ENCODE measurements at regions not wholly inside any gene's neighbourhood (a gene's known extent, or its start where the extent isn't known, plus 50 kb on each side); places are given as distances from the start of the nearest gene placed in this dataset.

GRCh38 chr6:65798280-65799014 is 91.4 kb upstream of the EYS start:
- H3K4me3 ChIP-seq: no peak overlapping the region
- H3K9me3 ChIP-seq (replicated peaks): peaks cover 7% of the 10 kb centered on the region
- H3K27ac ChIP-seq (replicated peaks): no peak overlapping the region
- TF ChIP-seq, protein P1, sequence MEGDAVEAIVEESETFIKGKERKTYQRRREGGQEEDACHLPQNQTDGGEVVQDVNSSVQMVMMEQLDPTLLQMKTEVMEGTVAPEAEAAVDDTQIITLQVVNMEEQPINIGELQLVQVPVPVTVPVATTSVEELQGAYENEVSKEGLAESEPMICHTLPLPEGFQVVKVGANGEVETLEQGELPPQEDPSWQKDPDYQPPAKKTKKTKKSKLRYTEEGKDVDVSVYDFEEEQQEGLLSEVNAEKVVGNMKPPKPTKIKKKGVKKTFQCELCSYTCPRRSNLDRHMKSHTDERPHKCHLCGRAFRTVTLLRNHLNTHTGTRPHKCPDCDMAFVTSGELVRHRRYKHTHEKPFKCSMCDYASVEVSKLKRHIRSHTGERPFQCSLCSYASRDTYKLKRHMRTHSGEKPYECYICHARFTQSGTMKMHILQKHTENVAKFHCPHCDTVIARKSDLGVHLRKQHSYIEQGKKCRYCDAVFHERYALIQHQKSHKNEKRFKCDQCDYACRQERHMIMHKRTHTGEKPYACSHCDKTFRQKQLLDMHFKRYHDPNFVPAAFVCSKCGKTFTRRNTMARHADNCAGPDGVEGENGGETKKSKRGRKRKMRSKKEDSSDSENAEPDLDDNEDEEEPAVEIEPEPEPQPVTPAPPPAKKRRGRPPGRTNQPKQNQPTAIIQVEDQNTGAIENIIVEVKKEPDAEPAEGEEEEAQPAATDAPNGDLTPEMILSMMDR (IDR thresholded peaks at IDR 0.05; ENCODE audit: borderline replicate concordance): no peak
- H3K27me3 ChIP-seq (ENCODE audit: low read depth): no peaks in the 10 kb centered on the region
- intact Hi-C loops (cut with micrococcal nuclease): no loop called here
- DNase-seq: no peak
- H3K36me3 ChIP-seq: no peaks in the 10 kb centered on the region
- no peaks in the 10 kb centered on the region for H3K4me1 ChIP-seq

GRCh38 chr6:65790666-65791065 is 83.6 kb upstream of the EYS start:
- Histone ChIP-seq H3K4me1 (no peaks in the 10 kb centered on the region), H3K27me3 (ENCODE audit: low read depth) (no peaks in the 10 kb centered on the region), H3K36me3 (no peaks in the 10 kb centered on the region), H3K4me3 (no peak overlapping the region), H3K27ac (replicated peaks) (no peak overlapping the region), H3K9me3 (replicated peaks) (peaks cover 17% of the 10 kb centered on the region)
- DNase-seq: no peak
- TF ChIP-seq, protein P1 (IDR thresholded peaks at IDR 0.05; ENCODE audit: borderline replicate concordance): no peak
- intact Hi-C loops (cut with micrococcal nuclease): no loop called here

- TF ChIP-seq, protein P1 (IDR thresholded peaks at IDR 0.05; ENCODE audit: borderline replicate concordance): no peak
- intact Hi-C loops (cut with micrococcal nuclease): no loop called here
- no peaks in the 10 kb centered on the region for H3K27me3 ChIP-seq (ENCODE audit: low read depth)
- no peaks in the 10 kb centered on the region for H3K36me3 ChIP-seq
- H3K4me1 ChIP-seq: no peaks in the 10 kb centered on the region
- peaks cover 6% of the 10 kb centered on the region for H3K9me3 ChIP-seq (replicated peaks)
- H3K4me3 ChIP-seq: no peak overlapping the region
- H3K27ac ChIP-seq (replicated peaks): no peak overlapping the region
- DNase-seq: no peak
Measured at GRCh38 chr6:65787787-65788186, 80.8 kb upstream of the EYS start.

DNA sequence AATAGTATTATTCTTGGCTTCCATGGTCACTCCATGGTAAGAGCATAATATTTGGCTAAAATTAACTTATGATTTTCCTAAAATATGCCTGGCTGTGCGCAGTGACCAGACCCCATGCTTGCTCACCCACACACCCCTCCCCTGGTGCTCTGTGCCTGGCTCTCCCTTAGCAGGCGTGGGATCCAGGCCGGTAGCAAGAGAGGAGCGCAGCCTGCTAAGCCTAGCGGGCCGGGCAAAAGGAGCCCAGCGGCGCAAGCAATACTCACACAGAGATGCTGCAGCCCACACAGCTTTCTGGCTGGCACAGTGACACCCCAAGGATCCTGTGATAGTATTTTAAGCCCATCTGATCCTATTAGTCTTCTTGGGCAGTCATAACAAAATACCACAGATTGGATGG is 79.8 kb upstream of the EYS start:
- intact Hi-C loops (cut with micrococcal nuclease): no loop called here

GRCh38 chr6:65780691-65781090 is 73.7 kb upstream of the EYS start:
- no peak overlapping the region for H3K4me3 ChIP-seq
- no peak overlapping the region for H3K27ac ChIP-seq (replicated peaks)
- DNase-seq: no peak
- no peaks in the 10 kb centered on the region for H3K36me3 ChIP-seq
- H3K4me1 ChIP-seq: no peaks in the 10 kb centered on the region
- peaks cover 6% of the 10 kb centered on the region for H3K9me3 ChIP-seq (replicated peaks)
- intact Hi-C loops (cut with micrococcal nuclease): no loop called here
- TF ChIP-seq, protein P1 (IDR thresholded peaks at IDR 0.05; ENCODE audit: borderline replicate concordance): no peak
- no peaks in the 10 kb centered on the region for H3K27me3 ChIP-seq (ENCODE audit: low read depth)

More for the DNA sequence above, 79.8 kb upstream of the EYS start:
- Histone ChIP-seq H3K36me3 (no peaks in the 10 kb centered on the region), H3K27me3 (ENCODE audit: low read depth) (no peaks in the 10 kb centered on the region), H3K4me1 (no peaks in the 10 kb centered on the region), H3K27ac (replicated peaks) (no peak overlapping the region), H3K9me3 (replicated peaks) (peaks cover 6% of the 10 kb centered on the region), H3K4me3 (no peak overlapping the region)
- DNase-seq: no peak
- TF ChIP-seq, protein P1 (IDR thresholded peaks at IDR 0.05; ENCODE audit: borderline replicate concordance): no peak

Data from left ventricle myocardium inferior (tissue), 1 donor.